Activated naive CD4-positive, alpha-beta T cell treated with anti-CD3 and anti-CD28 coated beads for 36 hours (primary cell): ENCODE measurements at regions not wholly inside any gene's neighbourhood (a gene's known extent, or its start where the extent isn't known, plus 50 kb on each side); places are given as distances from the start of the nearest gene placed in this dataset.

Experiments
- CTCF ChIA-PET: fragments of 350-600 bp; sonication (Branson Sonifier 250); formaldehyde crosslinking; loops from one replicate; lab custom pipeline; 2021; ENCODE audit warnings: antibody characterized with exemption; lab: Charles Lee
- DNase-seq: peaks from one replicate; pipeline ENCODE4 v3.0.0-alpha.2; 2020
- H3K27ac Mint-ChIP-seq: one replicate; pipeline ENCODE4 v1.8.0; 2021; ENCODE audit warnings: mild to moderate bottlenecking, mixed read lengths
- H3K27me3 Mint-ChIP-seq: one replicate; pipeline ENCODE4 v1.8.0; 2021; ENCODE audit warnings: low read depth, mixed read lengths
- H3K36me3 Mint-ChIP-seq: one replicate; pipeline ENCODE4 v1.8.0; 2021; ENCODE audit warnings: low read depth, mixed read lengths
- H3K4me1 Mint-ChIP-seq: one replicate; pipeline ENCODE4 v1.8.0; 2021; ENCODE audit warnings: low read depth, mixed read lengths
- H3K4me3 Mint-ChIP-seq: one replicate; pipeline ENCODE4 v1.8.0; 2021; ENCODE audit warnings: mild to moderate bottlenecking, moderate library complexity, mixed read lengths
- H3K9me3 Mint-ChIP-seq: one replicate; pipeline ENCODE4 v1.8.0; 2021; ENCODE audit warnings: mixed read lengths
- intact Hi-C: fragments of 100-400 bp; cut with micrococcal nuclease; formaldehyde crosslinking; loops from one replicate; pipeline ENCODE4 v1.15.1; 2023

- H3K4me3 Mint-ChIP-seq = no peak overlapping the region
- no peaks in the 10 kb centered on the region for H3K9me3 Mint-ChIP-seq
- no peak overlapping the region for H3K27ac Mint-ChIP-seq
- H3K4me1 Mint-ChIP-seq = no peaks in the 10 kb centered on the region
- no peaks in the 10 kb centered on the region for H3K27me3 Mint-ChIP-seq
- no peaks in the 10 kb centered on the region for H3K36me3 Mint-ChIP-seq
- CTCF ChIA-PET = no interaction called here
- intact Hi-C loops = no loop called here
- DNase-seq = no peak
Observed at GRCh38 chr13:34700155-34700554, 241.9 kb upstream of the NBEA start.

GRCh38 chr13:34701919-34702318, 240.2 kb upstream of the NBEA start:
- intact Hi-C loops = no loop called here
- no peaks in the 10 kb centered on the region for H3K36me3 Mint-ChIP-seq
- H3K9me3 Mint-ChIP-seq = no peaks in the 10 kb centered on the region

GRCh38 chr13:34708566-34709313, 233.3 kb upstream of the NBEA start:
- Mint-ChIP-seq H3K9me3 (no peaks in the 10 kb centered on the region), H3K4me1 (no peaks in the 10 kb centered on the region), H3K27ac (no peak overlapping the region), H3K36me3 (no peaks in the 10 kb centered on the region), H3K4me3 (no peak overlapping the region), H3K27me3 (no peaks in the 10 kb centered on the region)
- DNase-seq = no peak
- intact Hi-C loops = no loop called here
- CTCF ChIA-PET = no interaction called here

More at GRCh38 chr13:34701919-34702318, 240.2 kb upstream of the NBEA start:
- CTCF ChIA-PET = no interaction called here
- Mint-ChIP-seq H3K27ac (no peak overlapping the region), H3K27me3 (no peaks in the 10 kb centered on the region), H3K4me3 (no peak overlapping the region), H3K4me1 (no peaks in the 10 kb centered on the region)
- no peak for DNase-seq

GRCh38 chr13:34719060-34719875, 222.8 kb upstream of the NBEA start:
- intact Hi-C loops = no loop called here
- Mint-ChIP-seq H3K4me3 (no peak overlapping the region), H3K27me3 (peaks cover 1% of the 10 kb centered on the region), H3K4me1 (no peaks in the 10 kb centered on the region), H3K27ac (no peak overlapping the region), H3K9me3 (no peaks in the 10 kb centered on the region), H3K36me3 (no peaks in the 10 kb centered on the region)
- CTCF ChIA-PET = no interaction called here
- no peak for DNase-seq

GRCh38 chr13:34720618-34721017, 221.5 kb upstream of the NBEA start:
- H3K27ac Mint-ChIP-seq = no peak overlapping the region
- H3K9me3 Mint-ChIP-seq = no peaks in the 10 kb centered on the region
- peaks cover 1% of the 10 kb centered on the region for H3K27me3 Mint-ChIP-seq
- intact Hi-C loops = no loop called here
- no peaks in the 10 kb centered on the region for H3K4me1 Mint-ChIP-seq
- CTCF ChIA-PET = no interaction called here
- no peak overlapping the region for H3K4me3 Mint-ChIP-seq
- DNase-seq = no peak
- no peaks in the 10 kb centered on the region for H3K36me3 Mint-ChIP-seq

GRCh38 chr13:34721631-34722595, 220.2 kb upstream of the NBEA start:
- Mint-ChIP-seq H3K9me3 (no peaks in the 10 kb centered on the region), H3K36me3 (no peaks in the 10 kb centered on the region), H3K27me3 (peaks cover 1% of the 10 kb centered on the region), H3K4me1 (no peaks in the 10 kb centered on the region), H3K4me3 (no peak overlapping the region), H3K27ac (no peak overlapping the region)
- CTCF ChIA-PET = no interaction called here
- no peak for DNase-seq
- intact Hi-C loops = no loop called here

GRCh38 chr13:34722922-34723321, 219.1 kb upstream of the NBEA start:
- intact Hi-C loops = no loop called here
- no peak for DNase-seq
- no peaks in the 10 kb centered on the region for H3K9me3 Mint-ChIP-seq
- no peak overlapping the region for H3K4me3 Mint-ChIP-seq
- H3K36me3 Mint-ChIP-seq = no peaks in the 10 kb centered on the region
- no peaks in the 10 kb centered on the region for H3K4me1 Mint-ChIP-seq
- H3K27me3 Mint-ChIP-seq = peaks cover 1% of the 10 kb centered on the region
- CTCF ChIA-PET = no interaction called here
- no peak overlapping the region for H3K27ac Mint-ChIP-seq

- Mint-ChIP-seq H3K9me3 (peaks cover 3% of the 10 kb centered on the region), H3K4me3 (no peak overlapping the region), H3K36me3 (no peaks in the 10 kb centered on the region), H3K27ac (no peak overlapping the region), H3K4me1 (no peaks in the 10 kb centered on the region), H3K27me3 (no peaks in the 10 kb centered on the region)
- CTCF ChIA-PET = interaction anchor here (0.5 kb wide), 1 partner anchor 179 kb away, joined by 3 read pairs; no protein-coding TSS in a partner anchor
- intact Hi-C loops = no loop called here
- no peak for DNase-seq
Observed at GRCh38 chr13:34730961-34731360, 211.1 kb upstream of the NBEA start.

- no peak for DNase-seq
- Mint-ChIP-seq H3K4me3 (no peak overlapping the region), H3K4me1 (no peaks in the 10 kb centered on the region), H3K36me3 (no peaks in the 10 kb centered on the region), H3K27me3 (no peaks in the 10 kb centered on the region), H3K27ac (no peak overlapping the region), H3K9me3 (peaks cover 3% of the 10 kb centered on the region)
- CTCF ChIA-PET = no interaction called here
- intact Hi-C loops = no loop called here
Observed at GRCh38 chr13:34731486-34731885, 210.6 kb upstream of the NBEA start.

- Mint-ChIP-seq H3K36me3 (no peaks in the 10 kb centered on the region), H3K4me3 (no peak overlapping the region), H3K27ac (no peak overlapping the region), H3K9me3 (peaks cover 3% of the 10 kb centered on the region), H3K27me3 (no peaks in the 10 kb centered on the region), H3K4me1 (no peaks in the 10 kb centered on the region)
- CTCF ChIA-PET = interaction anchor here (0.6 kb wide), 1 partner anchor 11 kb away, joined by 3 read pairs; no protein-coding TSS in a partner anchor
- DNase-seq = no peak
- intact Hi-C loops = no loop called here
Observed at GRCh38 chr13:34733721-34734120, 208.3 kb upstream of the NBEA start.

GRCh38 chr13:34734932-34735331, 207.1 kb upstream of the NBEA start:
- no peak for DNase-seq
- Mint-ChIP-seq H3K36me3 (no peaks in the 10 kb centered on the region), H3K27ac (no peak overlapping the region), H3K9me3 (no peaks in the 10 kb centered on the region), H3K4me1 (no peaks in the 10 kb centered on the region), H3K4me3 (no peak overlapping the region), H3K27me3 (no peaks in the 10 kb centered on the region)
- intact Hi-C loops = no loop called here
- CTCF ChIA-PET = no interaction called here
